Peyer's patch (tissue), 4 donors: ENCODE measurements at regions not wholly inside any gene's neighbourhood (a gene's known extent, or its start where the extent isn't known, plus 50 kb on each side); places are given as distances from the start of the nearest gene placed in this dataset.

Source experiments
- CTCF ChIP-seq, 6 experiments: fragments of 450-650 bp in 4 of 6; fragments of 200-600 bp in 2 of 6; sonication (generic) in 1 of 6; IDR thresholded peaks; one replicate each; pipeline ENCODE4 v1.5.1; 2017 to 2019; ENCODE audit warnings: antibody characterized with exemption in 6 of 6, mild to moderate bottlenecking in 3 of 6, moderate library complexity in 1 of 6
- POLR2A ChIP-seq, 2 donors: fragments of 450-650 bp; IDR thresholded peaks; one replicate each; pipeline ENCODE4 v1.5.1; 2017; ENCODE audit warnings: antibody characterized with exemption in 2 of 2, mild to moderate bottlenecking in 2 of 2, moderate library complexity in 2 of 2

GRCh38 chr2:39998617-39999016 lies 219.6 kb upstream of the THUMPD2 start:
- TF ChIP-seq CTCF (IDR thresholded peaks at IDR 0.05) (no peak), POLR2A (IDR thresholded peaks at IDR 0.05) (no peak)
